Fibroblast of skin of abdomen (primary cell): ENCODE measurements at regions not wholly inside any gene's neighbourhood (a gene's known extent, or its start where the extent isn't known, plus 50 kb on each side); places are given as distances from the start of the nearest gene placed in this dataset.

Source experiments
- DNase-seq: peaks from one replicate; pipeline ENCODE4 v3.0.0-alpha.2; 2013

- no peak for DNase-seq
These were observed 287.0 kb downstream of the DMRT2 start for GRCh38 chr9:1337169-1337568.

- no peak for DNase-seq
These were observed 290.2 kb downstream of the DMRT2 start for GRCh38 chr9:1340390-1340789.

- DNase-seq = no peak
These were observed 303.1 kb downstream of the DMRT2 start for GRCh38 chr9:1353291-1353690.

GRCh38 chr9:1354086-1354485, 303.9 kb downstream of the DMRT2 start:
- no peak for DNase-seq

- no peak for DNase-seq
These were observed 304.4 kb downstream of the DMRT2 start for GRCh38 chr9:1354606-1355005.

- DNase-seq = no peak
These were observed 305.5 kb downstream of the DMRT2 start for GRCh38 chr9:1355656-1356055.

- no peak for DNase-seq
These were observed 312.7 kb downstream of the DMRT2 start for GRCh38 chr9:1362845-1363244.

GRCh38 chr9:1366276-1366675, 316.1 kb downstream of the DMRT2 start:
- no peak for DNase-seq

- no peak for DNase-seq
These were observed 319.1 kb downstream of the DMRT2 start for GRCh38 chr9:1369297-1369696.

GRCh38 chr9:1373445-1373844, 323.3 kb downstream of the DMRT2 start:
- no peak for DNase-seq

GRCh38 chr9:1383899-1384455, 333.8 kb downstream of the DMRT2 start:
- DNase-seq = no peak

GRCh38 chr9:1384816-1385215, 334.7 kb downstream of the DMRT2 start:
- DNase-seq = no peak

GRCh38 chr9:1386420-1386819, 336.3 kb downstream of the DMRT2 start:
- DNase-seq = no peak

- no peak for DNase-seq
These were observed 338.1 kb downstream of the DMRT2 start for GRCh38 chr9:1388216-1388615.

- DNase-seq = no peak
These were observed 350.8 kb downstream of the DMRT2 start for GRCh38 chr9:1400983-1401382.

GRCh38 chr9:1404940-1405339, 354.8 kb downstream of the DMRT2 start:
- DNase-seq = no peak

- no peak for DNase-seq
These were observed 361.7 kb downstream of the DMRT2 start for GRCh38 chr9:1411826-1412225.

- DNase-seq = no peak
These were observed 364.6 kb downstream of the DMRT2 start for GRCh38 chr9:1414711-1415131.

- no peak for DNase-seq
These were observed 365.0 kb downstream of the DMRT2 start for GRCh38 chr9:1415146-1415545.

- DNase-seq = no peak
These were observed 366.1 kb downstream of the DMRT2 start for GRCh38 chr9:1416261-1416660.

GRCh38 chr9:1421436-1421835, 371.3 kb downstream of the DMRT2 start:
- no peak for DNase-seq

GRCh38 chr9:1427875-1428274, 377.7 kb downstream of the DMRT2 start:
- no peak for DNase-seq

GRCh38 chr9:1429297-1429696, 379.1 kb downstream of the DMRT2 start:
- peak; percentile 16 for DNase-seq

- DNase-seq = no peak
These were observed 381.3 kb downstream of the DMRT2 start for GRCh38 chr9:1431461-1431860.

GRCh38 chr9:1434052-1434767, 384.1 kb downstream of the DMRT2 start:
- DNase-seq = no peak
